ENCODE measurements at regions not wholly inside any gene's neighbourhood (a gene's known extent, or its start where the extent isn't known, plus 50 kb on each side); places are given as distances from the start of the nearest gene placed in this dataset.

- intact Hi-C loops (cut with micrococcal nuclease; ENCODE audit: unreplicated experiment) (no loop called here), in situ Hi-C loops (cut with HindIII; ENCODE audit: low pct_unique_long_range_greater_than_20kb, low sequenced_read_pairs) (no loop called here)
- H3K36me3 ChIP-seq (ENCODE audit: control insufficient read depth, insufficient read depth, low read length), result no peaks in the 10 kb centered on the region
- H3K4me1 ChIP-seq (ENCODE audit: control insufficient read depth, insufficient read depth, low read length), result no peaks in the 10 kb centered on the region
- no peaks in the 10 kb centered on the region for H3K9me3 ChIP-seq (ENCODE audit: control insufficient read depth, insufficient read depth, low read depth, low read length)
- DNase-seq (ENCODE audit: low read depth, low spot score), result no peak
- no peak for ATAC-seq
- POLR2A ChIA-PET, result no interaction called here
- no TSS peak for BruUV-seq (replicated peaks)
- no peak overlapping the region for H3K4me3 ChIP-seq (ENCODE audit: low read depth in 2 of 2, low read length in 2 of 2)
- H3K27ac ChIP-seq (ENCODE audit: low read length), result no peak overlapping the region
- CTCF ChIA-PET, result no interaction called here
- no peaks in the 10 kb centered on the region for H3K27me3 ChIP-seq (ENCODE audit: control insufficient read depth, insufficient read depth, low read length)
- TF ChIP-seq TCF7L2 (IDR thresholded peaks at IDR 0.05; ENCODE audit: low read depth, low read length) (no peak), POLR2AphosphoS5 (IDR thresholded peaks at IDR 0.05; ENCODE audit: low read depth, low read length) (no peak), CTCF (IDR thresholded peaks at IDR 0.05) (no peak), SIN3A (IDR thresholded peaks at IDR 0.05; ENCODE audit: borderline replicate concordance, insufficient read depth, low read depth, low read length) (no peak)
- TF ChIP-seq, protein P1, sequence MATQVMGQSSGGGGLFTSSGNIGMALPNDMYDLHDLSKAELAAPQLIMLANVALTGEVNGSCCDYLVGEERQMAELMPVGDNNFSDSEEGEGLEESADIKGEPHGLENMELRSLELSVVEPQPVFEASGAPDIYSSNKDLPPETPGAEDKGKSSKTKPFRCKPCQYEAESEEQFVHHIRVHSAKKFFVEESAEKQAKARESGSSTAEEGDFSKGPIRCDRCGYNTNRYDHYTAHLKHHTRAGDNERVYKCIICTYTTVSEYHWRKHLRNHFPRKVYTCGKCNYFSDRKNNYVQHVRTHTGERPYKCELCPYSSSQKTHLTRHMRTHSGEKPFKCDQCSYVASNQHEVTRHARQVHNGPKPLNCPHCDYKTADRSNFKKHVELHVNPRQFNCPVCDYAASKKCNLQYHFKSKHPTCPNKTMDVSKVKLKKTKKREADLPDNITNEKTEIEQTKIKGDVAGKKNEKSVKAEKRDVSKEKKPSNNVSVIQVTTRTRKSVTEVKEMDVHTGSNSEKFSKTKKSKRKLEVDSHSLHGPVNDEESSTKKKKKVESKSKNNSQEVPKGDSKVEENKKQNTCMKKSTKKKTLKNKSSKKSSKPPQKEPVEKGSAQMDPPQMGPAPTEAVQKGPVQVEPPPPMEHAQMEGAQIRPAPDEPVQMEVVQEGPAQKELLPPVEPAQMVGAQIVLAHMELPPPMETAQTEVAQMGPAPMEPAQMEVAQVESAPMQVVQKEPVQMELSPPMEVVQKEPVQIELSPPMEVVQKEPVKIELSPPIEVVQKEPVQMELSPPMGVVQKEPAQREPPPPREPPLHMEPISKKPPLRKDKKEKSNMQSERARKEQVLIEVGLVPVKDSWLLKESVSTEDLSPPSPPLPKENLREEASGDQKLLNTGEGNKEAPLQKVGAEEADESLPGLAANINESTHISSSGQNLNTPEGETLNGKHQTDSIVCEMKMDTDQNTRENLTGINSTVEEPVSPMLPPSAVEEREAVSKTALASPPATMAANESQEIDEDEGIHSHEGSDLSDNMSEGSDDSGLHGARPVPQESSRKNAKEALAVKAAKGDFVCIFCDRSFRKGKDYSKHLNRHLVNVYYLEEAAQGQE (IDR thresholded peaks at IDR 0.05; ENCODE audit: insufficient read depth in 1 of 2, low read depth in 2 of 2, low read length in 1 of 2), result no peak
Measured at GRCh38 chr16:79867425-79867997, 267.0 kb upstream of the MAF start.

- POLR2A ChIA-PET, result no interaction called here
- CTCF ChIA-PET, result no interaction called here
- no TSS peak for BruUV-seq (replicated peaks)
- DNase-seq (ENCODE audit: low read depth, low spot score) (no peak), ATAC-seq (no peak)
- H3K4me3 ChIP-seq (ENCODE audit: low read depth in 2 of 2, low read length in 2 of 2), result no peak overlapping the region
- intact Hi-C loops (cut with micrococcal nuclease; ENCODE audit: unreplicated experiment) (no loop called here), in situ Hi-C loops (cut with HindIII; ENCODE audit: low pct_unique_long_range_greater_than_20kb, low sequenced_read_pairs) (no loop called here)
- TF ChIP-seq POLR2AphosphoS5 (IDR thresholded peaks at IDR 0.05; ENCODE audit: low read depth, low read length) (no peak), CTCF (IDR thresholded peaks at IDR 0.05) (no peak), TCF7L2 (IDR thresholded peaks at IDR 0.05; ENCODE audit: low read depth, low read length) (no peak), SIN3A (IDR thresholded peaks at IDR 0.05; ENCODE audit: borderline replicate concordance, insufficient read depth, low read depth, low read length) (no peak)
- TF ChIP-seq, protein P1 (IDR thresholded peaks at IDR 0.05; ENCODE audit: insufficient read depth in 1 of 2, low read depth in 2 of 2, low read length in 1 of 2), result no peak
- no peaks in the 10 kb centered on the region for H3K9me3 ChIP-seq (ENCODE audit: control insufficient read depth, insufficient read depth, low read depth, low read length)
- H3K27me3 ChIP-seq (ENCODE audit: control insufficient read depth, insufficient read depth, low read length), result no peaks in the 10 kb centered on the region
- H3K4me1 ChIP-seq (ENCODE audit: control insufficient read depth, insufficient read depth, low read length), result no peaks in the 10 kb centered on the region
- H3K27ac ChIP-seq (ENCODE audit: low read length), result no peak overlapping the region
- no peaks in the 10 kb centered on the region for H3K36me3 ChIP-seq (ENCODE audit: control insufficient read depth, insufficient read depth, low read length)
Measured at GRCh38 chr16:79865918-79866317, 265.4 kb upstream of the MAF start.
